HCT116 (cell line): ENCODE measurements at regions not wholly inside any gene's neighbourhood (a gene's known extent, or its start where the extent isn't known, plus 50 kb on each side); places are given as distances from the start of the nearest gene placed in this dataset.
"Not testable (repeated sequence)": the region's sequence is repeated elsewhere in the genome, so short reads cannot be mapped to it uniquely, and the experiment has no call there.

Experiments
- ATAC-seq: fragments of 200-7000 bp; cut with Tn5 transposase; 2 replicates; pipeline ENCODE4 v1.9.1; 2020; ENCODE audit warnings: mild to moderate bottlenecking, moderate library complexity
- BruUV-seq: library from RNA; stranded (reverse); fragments of 400-500 nt; replicated peaks from 2 replicates; lab custom pipeline; 2021; lab: Mats Ljungman, UMichigan
- CTCF ChIA-PET: fragments of 300-600 bp; sonication (Branson Sonifier 250); formaldehyde crosslinking; loops from one replicate; lab custom pipeline; 2021; ENCODE audit warnings: antibody characterized with exemption; lab: Charles Lee
- POLR2A ChIA-PET: fragments of 300-600, 350-600 bp; sonication (Branson Sonifier 250); formaldehyde crosslinking; loops from one replicate; lab custom pipeline; 2021; ENCODE audit warnings: antibody characterized with exemption; lab: Charles Lee
- RAD21 ChIA-PET, 2 experiments: fragments of 300-600 bp; sonication (Branson Sonifier 250); formaldehyde crosslinking; loops; one replicate each; lab custom pipeline; 2023; ENCODE audit warnings: low total read pairs in 2 of 2; ENCODE audit not compliant: uncharacterized antibody in 2 of 2, unreplicated experiment in 2 of 2, low non-redundant PET in 1 of 2; lab: Charles Lee
- DNase-seq: peaks from one replicate; pipeline ENCODE4 v3.0.0-alpha.2; 2010; ENCODE audit warnings: low read depth, low spot score
- H2AFZ ChIP-seq: fragments of 200-600 bp; shearing (Covaris generic), sonication (generic); 2 replicates; pipeline ENCODE4 v1.6.1; 2017; ENCODE audit warnings: low read depth, mixed run types, mixed read lengths, antibody characterized with exemption, low read length; ENCODE audit not compliant: poor library complexity, severe bottlenecking
- H3K27ac ChIP-seq: 2 replicates; pipeline ENCODE4 v1.5.1; 2012; ENCODE audit warnings: low read depth, low read length
- H3K27me3 ChIP-seq: fragments of 200-600 bp; sonication (generic); 2 replicates; pipeline ENCODE4 v1.6.1; 2016; ENCODE audit warnings: mixed run types, low read length, mixed read lengths; ENCODE audit not compliant: insufficient read depth
- H3K36me3 ChIP-seq, 2 experiments: fragments of 200-500 bp in 1 of 2; fragments of 200-600 bp in 1 of 2; sonication (Bioruptor generic) in 1 of 2; sonication (generic) in 1 of 2; 2 replicates each; pipeline versions ENCODE4 v1.5.1 to v1.6.1; 2014 to 2016; ENCODE audit warnings: low read length in 2 of 2, inconsistent platforms in 1 of 2, mixed read lengths in 1 of 2, mixed run types in 1 of 2; ENCODE audit not compliant: insufficient read depth in 2 of 2, control insufficient read depth in 1 of 2
- H3K4me1 ChIP-seq, 2 experiments: fragments of 200-600 bp in 1 of 2; sonication (generic) in 1 of 2; 2 replicates each; pipeline versions ENCODE4 v1.5.1 to v1.6.1; 2012 to 2017; ENCODE audit warnings: low read length in 2 of 2, inconsistent platforms in 1 of 2, mild to moderate bottlenecking in 1 of 2, mixed read lengths in 1 of 2, mixed run types in 1 of 2, moderate library complexity in 1 of 2; ENCODE audit not compliant: insufficient read depth in 2 of 2, control insufficient read depth in 1 of 2
- H3K4me2 ChIP-seq: fragments of 200-600 bp; sonication (generic); 2 replicates; pipeline ENCODE4 v1.6.1; 2017; ENCODE audit warnings: mixed run types, low read length, mixed read lengths
- H3K4me3 ChIP-seq, 2 experiments: fragments of 200-600 bp in 1 of 2; sonication (generic) in 1 of 2; replicated peaks in 1 of 2; 2 replicates each; pipeline ENCODE4 v1.5.1; 2011 to 2016; ENCODE audit warnings: low read length in 2 of 2, control low read depth in 1 of 2, low read depth in 1 of 2, mild to moderate bottlenecking in 1 of 2, mixed read lengths in 1 of 2, mixed run types in 1 of 2
- H3K79me2 ChIP-seq: fragments of 200-600 bp; sonication (generic); 2 replicates; pipeline ENCODE4 v1.6.1; 2017; ENCODE audit warnings: mild to moderate bottlenecking, mixed run types, low read length, moderate library complexity, mixed read lengths; ENCODE audit not compliant: insufficient read depth
- H3K9ac ChIP-seq: fragments of 200-600 bp; sonication (generic); 2 replicates; pipeline ENCODE4 v1.6.1; 2016; ENCODE audit warnings: low read length, mixed read lengths
- H3K9me2 ChIP-seq: fragments of 200-600 bp; sonication (generic), shearing (Covaris generic); 2 replicates; pipeline ENCODE4 v1.6.1; 2017; ENCODE audit warnings: mixed run types, mild to moderate bottlenecking, moderate library complexity; ENCODE audit not compliant: insufficient read depth
- H3K9me3 ChIP-seq, 2 experiments: fragments of 200-500 bp in 1 of 2; fragments of 200-600 bp in 1 of 2; sonication (Bioruptor generic) in 1 of 2; sonication (generic) in 1 of 2; 2 replicates each; pipeline ENCODE4 v1.6.1; 2014 to 2017; ENCODE audit warnings: low read length in 2 of 2, mixed read lengths in 2 of 2, inconsistent platforms in 1 of 2, low read depth in 1 of 2, mild to moderate bottlenecking in 1 of 2, mixed run types in 1 of 2, moderate library complexity in 1 of 2; ENCODE audit not compliant: control insufficient read depth in 1 of 2, insufficient read depth in 1 of 2
- H4K20me1 ChIP-seq: fragments of 200-600 bp; sonication (generic), shearing (Covaris generic); 2 replicates; pipeline ENCODE4 v1.6.1; 2017; ENCODE audit warnings: mixed run types, mild to moderate bottlenecking, moderate library complexity; ENCODE audit not compliant: insufficient read depth
- CBX3 ChIP-seq: IDR thresholded peaks from 2 replicates; pipeline ENCODE4 v1.6.1; 2012; ENCODE audit warnings: low read depth
- EGR1 ChIP-seq: IDR thresholded peaks from 2 replicates; pipeline ENCODE4 v1.6.1; 2012; ENCODE audit warnings: low read depth
- EZH2 ChIP-seq: fragments of 200-600 bp; sonication (generic); IDR thresholded peaks from 2 replicates; pipeline ENCODE4 v1.6.1; 2017; ENCODE audit warnings: antibody characterized with exemption, mixed run types
- JUND ChIP-seq: IDR thresholded peaks from 2 replicates; pipeline ENCODE4 v1.6.1; 2012
- SIN3A ChIP-seq: IDR thresholded peaks from 2 replicates; pipeline ENCODE4 v1.6.1; 2012; ENCODE audit warnings: low read depth
- SP1 ChIP-seq: IDR thresholded peaks from 2 replicates; pipeline ENCODE4 v1.6.1; 2012; ENCODE audit warnings: low read depth
- SRF ChIP-seq: IDR thresholded peaks from 2 replicates; pipeline ENCODE4 v1.6.1; 2012; ENCODE audit warnings: low read depth
- TCF7L2 ChIP-seq: IDR thresholded peaks from 2 replicates; pipeline ENCODE4 v1.7.0; 2011; ENCODE audit warnings: borderline replicate concordance, inconsistent platforms; ENCODE audit not compliant: insufficient read depth, insufficient read length; ENCODE audit errors: extremely low read depth
- ZBTB33 ChIP-seq: IDR thresholded peaks from 2 replicates; pipeline ENCODE4 v1.6.1; 2011; ENCODE audit warnings: mild to moderate bottlenecking, low read length, moderate library complexity; ENCODE audit not compliant: insufficient replicate concordance; ENCODE audit errors: extremely low read depth
- ZFX ChIP-seq: fragments of 450-650 bp; IDR thresholded peaks from 2 replicates; pipeline ENCODE4 v1.6.1; 2017
- ZNF274 ChIP-seq: fragments of 200-500 bp; sonication (Bioruptor generic); IDR thresholded peaks from 2 replicates; pipeline ENCODE4 v1.6.1; 2014; ENCODE audit warnings: mild to moderate bottlenecking, low read depth, low read length, inconsistent platforms
- intact Hi-C: fragments of 100-400 bp; cut with micrococcal nuclease; formaldehyde crosslinking; loops from 2 replicates; pipeline ENCODE4 v1.10.0; 2022
- TF ChIP-seq, protein P1 (sequence below): IDR thresholded peaks from 2 replicates; pipeline ENCODE4 v1.6.1; 2012
- TF ChIP-seq, protein P2 (sequence below): IDR thresholded peaks from 2 replicates; pipeline ENCODE4 v1.6.1; 2012
- TF ChIP-seq, protein P3 (sequence below), 3 experiments: fragments of 200-600 bp in 1 of 3; sonication (generic) in 1 of 3; IDR thresholded peaks in 2 of 3; conservative IDR thresholded peaks in 1 of 3; 2 replicates each; pipeline ENCODE4 v1.5.1; 2012 to 2017; ENCODE audit warnings: low read depth in 2 of 3, low read length in 2 of 3, antibody characterized with exemption in 1 of 3, borderline replicate concordance in 1 of 3, control low read depth in 1 of 3, mild to moderate bottlenecking in 1 of 3, mixed read lengths in 1 of 3, mixed run types in 1 of 3, moderate library complexity in 1 of 3; ENCODE audit not compliant: insufficient read depth in 1 of 3

DNA sequence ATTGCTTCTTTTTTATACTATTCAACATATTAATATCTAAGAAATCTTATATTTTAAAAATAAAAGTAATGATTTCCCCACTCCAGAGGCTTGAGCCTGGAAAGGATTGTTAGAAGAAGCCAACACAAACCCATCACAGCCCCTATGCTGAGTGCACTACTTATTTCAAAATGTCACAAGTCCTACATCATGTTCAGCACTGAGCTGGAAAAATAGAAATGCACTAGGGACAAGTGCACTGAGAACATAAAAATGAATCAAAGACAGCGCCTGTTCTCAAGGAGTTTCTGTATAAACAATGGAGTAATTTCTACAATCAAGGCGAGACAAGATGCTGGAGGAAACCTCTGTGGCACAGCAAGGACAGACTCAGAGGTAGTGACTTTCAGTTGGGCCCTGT is 155.0 kb downstream of the TXNL1 start:
- no peaks in the 10 kb centered on the region for H3K9me3 ChIP-seq
- H2AFZ ChIP-seq, result no peak overlapping the region
- ChIA-PET RAD21 (no interaction called here), POLR2A (no interaction called here), CTCF (no interaction called here)
- intact Hi-C loops, result no loop called here
- no peak overlapping the region for H3K4me2 ChIP-seq
- no peaks in the 10 kb centered on the region for H3K79me2 ChIP-seq
- TF ChIP-seq ZBTB33, result no peak
- TF ChIP-seq JUND, result no peak
- TF ChIP-seq TCF7L2, result no peak
- no peak for TF ChIP-seq SIN3A
- TF ChIP-seq, protein P1, sequence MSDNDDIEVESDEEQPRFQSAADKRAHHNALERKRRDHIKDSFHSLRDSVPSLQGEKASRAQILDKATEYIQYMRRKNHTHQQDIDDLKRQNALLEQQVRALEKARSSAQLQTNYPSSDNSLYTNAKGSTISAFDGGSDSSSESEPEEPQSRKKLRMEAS, result no peak
- no peak for TF ChIP-seq CBX3
- TF ChIP-seq ZNF274, result no peak
- TF ChIP-seq SRF, result no peak
- TF ChIP-seq EZH2, result no peak
- no peak for TF ChIP-seq EGR1
- TF ChIP-seq, protein P2, sequence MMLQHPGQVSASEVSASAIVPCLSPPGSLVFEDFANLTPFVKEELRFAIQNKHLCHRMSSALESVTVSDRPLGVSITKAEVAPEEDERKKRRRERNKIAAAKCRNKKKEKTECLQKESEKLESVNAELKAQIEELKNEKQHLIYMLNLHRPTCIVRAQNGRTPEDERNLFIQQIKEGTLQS, result no peak
- TF ChIP-seq SP1, result no peak
- TF ChIP-seq ZFX, result no peak
- TF ChIP-seq, protein P3, sequence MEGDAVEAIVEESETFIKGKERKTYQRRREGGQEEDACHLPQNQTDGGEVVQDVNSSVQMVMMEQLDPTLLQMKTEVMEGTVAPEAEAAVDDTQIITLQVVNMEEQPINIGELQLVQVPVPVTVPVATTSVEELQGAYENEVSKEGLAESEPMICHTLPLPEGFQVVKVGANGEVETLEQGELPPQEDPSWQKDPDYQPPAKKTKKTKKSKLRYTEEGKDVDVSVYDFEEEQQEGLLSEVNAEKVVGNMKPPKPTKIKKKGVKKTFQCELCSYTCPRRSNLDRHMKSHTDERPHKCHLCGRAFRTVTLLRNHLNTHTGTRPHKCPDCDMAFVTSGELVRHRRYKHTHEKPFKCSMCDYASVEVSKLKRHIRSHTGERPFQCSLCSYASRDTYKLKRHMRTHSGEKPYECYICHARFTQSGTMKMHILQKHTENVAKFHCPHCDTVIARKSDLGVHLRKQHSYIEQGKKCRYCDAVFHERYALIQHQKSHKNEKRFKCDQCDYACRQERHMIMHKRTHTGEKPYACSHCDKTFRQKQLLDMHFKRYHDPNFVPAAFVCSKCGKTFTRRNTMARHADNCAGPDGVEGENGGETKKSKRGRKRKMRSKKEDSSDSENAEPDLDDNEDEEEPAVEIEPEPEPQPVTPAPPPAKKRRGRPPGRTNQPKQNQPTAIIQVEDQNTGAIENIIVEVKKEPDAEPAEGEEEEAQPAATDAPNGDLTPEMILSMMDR (IDR thresholded peaks at IDR 0.05 in 2 of 3, conservative IDR thresholded peaks at IDR 0.05 in 1 of 3; ENCODE audit: borderline replicate concordance in 1 of 3, insufficient read depth in 1 of 3, low read depth in 2 of 3, low read length in 2 of 3), result no peak
- ATAC-seq (no peak), DNase-seq (no peak)
- no peak overlapping the region for H3K27ac ChIP-seq
- H3K27me3 ChIP-seq, result no peaks in the 10 kb centered on the region; the same call in 1 of the 2 replicates
- H3K4me3 ChIP-seq, result no peak overlapping the region
- no peaks in the 10 kb centered on the region for H3K4me1 ChIP-seq
- no peak overlapping the region for H3K9ac ChIP-seq
- H4K20me1 ChIP-seq, result no peaks in the 10 kb centered on the region
- no peaks in the 10 kb centered on the region for H3K9me2 ChIP-seq
- H3K36me3 ChIP-seq, result no peaks in the 10 kb centered on the region
- BruUV-seq, result no TSS peak

GRCh38 chr18:56482813-56483212 is 155.6 kb downstream of the TXNL1 start:
- ATAC-seq, H3K4me3 ChIP-seq, H3K9ac ChIP-seq, intact Hi-C loops, H3K9me2 ChIP-seq, H3K4me1 ChIP-seq, RAD21 ChIA-PET, POLR2A ChIA-PET, H3K27me3 ChIP-seq, DNase-seq, H3K9me3 ChIP-seq, H3K36me3 ChIP-seq, BruUV-seq, H4K20me1 ChIP-seq, H3K79me2 ChIP-seq, H3K4me2 ChIP-seq, H3K27ac ChIP-seq, H2AFZ ChIP-seq, CTCF ChIA-PET: not testable (repeated sequence)
